Kidney (tissue), 13 donors: ENCODE measurements at regions not wholly inside any gene's neighbourhood (a gene's known extent, or its start where the extent isn't known, plus 50 kb on each side); places are given as distances from the start of the nearest gene placed in this dataset.

Experiments used
- DNase-seq, 5 donors: peaks; one replicate each; pipeline ENCODE4 v3.0.0-alpha.2; 2013 to 2020
- FAIRE-seq: peaks from 2 replicates; lab custom pipeline; 2012; peaks lifted over from hg19 to GRCh38; lab: Jason Lieb, UNC
- H3K27ac ChIP-seq, 2 donors: one replicate each; pipeline ENCODE4 v1.7.0; 2013; ENCODE audit warnings: low read depth in 2 of 2, low read length in 2 of 2, inconsistent platforms in 1 of 2
- H3K27me3 ChIP-seq: one replicate; pipeline ENCODE4 v1.7.1; 2013; ENCODE audit warnings: low read length, inconsistent platforms; ENCODE audit not compliant: control insufficient read depth, insufficient read depth
- H3K36me3 ChIP-seq, 3 donors: one replicate each; pipeline versions ENCODE4 v1.7.0 to v1.7.1; 2013; ENCODE audit warnings: low read length in 3 of 3, control low read depth in 1 of 3, inconsistent platforms in 1 of 3; ENCODE audit not compliant: insufficient read depth in 3 of 3, control insufficient read depth in 2 of 3
- H3K4me1 ChIP-seq, 3 donors: one replicate each; pipeline versions ENCODE4 v1.7.0 to v1.7.1; 2013; ENCODE audit warnings: low read length in 3 of 3, inconsistent platforms in 1 of 3, low read depth in 1 of 3; ENCODE audit not compliant: control insufficient read depth in 2 of 3, insufficient read depth in 2 of 3
- H3K4me3 ChIP-seq, 3 donors: one replicate each; pipeline versions ENCODE4 v1.7.0 to v1.8.1; 2013; ENCODE audit warnings: low read length in 3 of 3, control low read depth in 1 of 3, inconsistent platforms in 1 of 3
- H3K9ac ChIP-seq, 3 donors: one replicate each; pipeline versions ENCODE4 v1.7.0 to v1.7.1; 2013; ENCODE audit warnings: low read length in 3 of 3, control low read depth in 1 of 3, inconsistent platforms in 1 of 3
- H3K9me3 ChIP-seq, 3 donors: one replicate each; pipeline versions ENCODE4 v1.7.0 to v1.7.1; 2013; ENCODE audit warnings: low read length in 3 of 3, control low read depth in 1 of 3, inconsistent platforms in 1 of 3; ENCODE audit not compliant: control insufficient read depth in 2 of 3, insufficient read depth in 1 of 3
- intact Hi-C: fragments of 100-400 bp; cut with DNase I; formaldehyde crosslinking; loops from one replicate; pipeline ENCODE4 v1.11.1; 2022
- TF ChIP-seq, protein P1 (sequence below): IDR thresholded peaks from 3 replicates; pipeline ENCODE4 v1.5.1; 2012; ENCODE audit warnings: mild to moderate bottlenecking, moderate library complexity, borderline replicate concordance; ENCODE audit not compliant: insufficient read depth; ENCODE audit errors: extremely low read depth
- donor health status: control.
- donor health status: control.
- donor health status: control.
- donor health status: control.
- donor health status: control.
- donor health status: DM: yes; HTN: yes; CAD: no.
- donor health status: Normal renal cell carcinoma (clear cell type).

DNA sequence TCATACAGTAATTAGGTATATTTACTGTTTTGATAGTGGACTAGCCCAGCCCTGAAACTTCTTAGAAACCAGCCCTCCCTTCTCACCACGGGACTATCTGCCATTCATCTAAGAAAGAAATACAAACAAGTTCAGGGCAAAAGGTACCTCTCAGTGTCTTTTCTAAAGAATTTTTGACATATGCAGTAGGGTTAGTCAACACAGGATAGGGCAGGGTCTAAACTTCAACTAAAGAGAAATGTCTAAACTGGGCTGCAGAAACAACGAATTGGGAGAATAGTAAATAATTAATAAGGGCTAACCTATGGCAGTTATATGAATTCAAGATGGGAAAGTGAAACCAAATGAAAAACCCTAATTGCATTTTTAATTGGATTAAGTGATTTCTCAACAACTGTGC lies 496.6 kb downstream of the INHBA start:
- no peaks in the 10 kb centered on the region for H3K4me1 ChIP-seq
- TF ChIP-seq, protein P1, sequence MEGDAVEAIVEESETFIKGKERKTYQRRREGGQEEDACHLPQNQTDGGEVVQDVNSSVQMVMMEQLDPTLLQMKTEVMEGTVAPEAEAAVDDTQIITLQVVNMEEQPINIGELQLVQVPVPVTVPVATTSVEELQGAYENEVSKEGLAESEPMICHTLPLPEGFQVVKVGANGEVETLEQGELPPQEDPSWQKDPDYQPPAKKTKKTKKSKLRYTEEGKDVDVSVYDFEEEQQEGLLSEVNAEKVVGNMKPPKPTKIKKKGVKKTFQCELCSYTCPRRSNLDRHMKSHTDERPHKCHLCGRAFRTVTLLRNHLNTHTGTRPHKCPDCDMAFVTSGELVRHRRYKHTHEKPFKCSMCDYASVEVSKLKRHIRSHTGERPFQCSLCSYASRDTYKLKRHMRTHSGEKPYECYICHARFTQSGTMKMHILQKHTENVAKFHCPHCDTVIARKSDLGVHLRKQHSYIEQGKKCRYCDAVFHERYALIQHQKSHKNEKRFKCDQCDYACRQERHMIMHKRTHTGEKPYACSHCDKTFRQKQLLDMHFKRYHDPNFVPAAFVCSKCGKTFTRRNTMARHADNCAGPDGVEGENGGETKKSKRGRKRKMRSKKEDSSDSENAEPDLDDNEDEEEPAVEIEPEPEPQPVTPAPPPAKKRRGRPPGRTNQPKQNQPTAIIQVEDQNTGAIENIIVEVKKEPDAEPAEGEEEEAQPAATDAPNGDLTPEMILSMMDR: no peak
- H3K36me3 ChIP-seq: no peaks in the 10 kb centered on the region
- no peak for FAIRE-seq
- H3K27me3 ChIP-seq: no peaks in the 10 kb centered on the region
- intact Hi-C loops: no loop called here
- no peak overlapping the region for H3K27ac ChIP-seq
- no peaks in the 10 kb centered on the region for H3K9me3 ChIP-seq
- no peak overlapping the region for H3K9ac ChIP-seq
- DNase-seq: no peak
- no peak overlapping the region for H3K4me3 ChIP-seq

DNA sequence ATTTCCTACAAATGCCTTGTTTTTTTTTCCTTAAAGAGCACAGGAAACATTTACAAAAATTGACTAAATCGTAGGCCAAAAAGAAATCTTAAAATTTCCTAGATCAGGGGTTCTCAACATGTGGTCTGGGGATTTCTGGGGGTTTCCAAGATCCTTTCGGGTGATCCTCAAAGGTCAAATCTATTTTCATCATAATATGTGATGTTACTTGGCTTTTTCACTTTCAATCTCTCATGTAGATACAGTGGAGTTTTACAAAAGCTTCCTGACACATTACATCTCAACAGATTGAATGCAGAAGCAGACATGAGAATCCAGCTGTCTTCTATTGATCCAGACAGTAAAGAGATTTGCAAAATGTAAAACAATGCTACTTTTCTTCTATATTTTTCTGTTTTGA lies 497.3 kb downstream of the INHBA start:
- Histone ChIP-seq H3K9ac (no peak overlapping the region), H3K4me3 (no peak overlapping the region), H3K27me3 (no peaks in the 10 kb centered on the region), H3K27ac (no peak overlapping the region), H3K4me1 (no peaks in the 10 kb centered on the region), H3K36me3 (no peaks in the 10 kb centered on the region), H3K9me3 (no peaks in the 10 kb centered on the region)
- FAIRE-seq (no peak), DNase-seq (no peak)
- TF ChIP-seq, protein P1: no peak
- intact Hi-C loops: no loop called here

DNA sequence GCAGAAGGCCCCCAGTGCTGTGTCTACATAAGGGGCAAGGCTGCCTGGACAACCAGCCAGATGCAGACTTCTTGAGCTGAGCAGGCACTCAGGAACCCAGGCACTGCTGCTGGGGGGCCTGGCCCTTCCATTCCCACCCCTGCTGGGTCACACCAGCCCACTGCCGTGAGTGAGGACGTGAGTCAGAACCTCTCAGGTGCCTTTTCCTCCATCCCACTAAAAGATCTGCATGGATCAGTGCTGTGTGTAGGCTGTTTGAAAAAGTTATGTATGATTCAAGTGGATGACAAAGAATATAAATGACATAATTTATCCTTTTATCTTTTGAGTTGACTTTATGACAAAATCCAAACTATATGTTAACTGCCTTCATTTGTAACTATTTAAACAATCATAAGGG lies 499.3 kb downstream of the INHBA start:
- no peak for DNase-seq

More for the DNA sequence above, 499.3 kb downstream of the INHBA start:
- Histone ChIP-seq H3K36me3 (no peaks in the 10 kb centered on the region), H3K27ac (no peak overlapping the region), H3K27me3 (no peaks in the 10 kb centered on the region), H3K9ac (no peak overlapping the region), H3K4me3 (no peak overlapping the region), H3K9me3 (no peaks in the 10 kb centered on the region), H3K4me1 (no peaks in the 10 kb centered on the region)
- intact Hi-C loops: no loop called here
- TF ChIP-seq, protein P1: no peak
- no peak for FAIRE-seq
